HFFc6 (cell line): ENCODE measurements at regions not wholly inside any gene's neighbourhood (a gene's known extent, or its start where the extent isn't known, plus 50 kb on each side); places are given as distances from the start of the nearest gene placed in this dataset.
"Not testable (repeated sequence)": the region's sequence is repeated elsewhere in the genome, so short reads cannot be mapped to it uniquely, and the experiment has no call there.

Experiments
- DNase-seq: peaks from one replicate; pipeline ENCODE4 v3.0.0-alpha.2; 2018
- H3K27ac Mint-ChIP-seq: 2 replicates; pipeline ENCODE4 v1.8.0; 2020; ENCODE audit warnings: mild to moderate bottlenecking, mixed read lengths
- H3K27me3 Mint-ChIP-seq: 2 replicates; pipeline ENCODE4 v1.8.0; 2021; ENCODE audit warnings: mild to moderate bottlenecking, moderate library complexity, mixed read lengths; ENCODE audit not compliant: insufficient read depth
- H3K36me3 Mint-ChIP-seq: 2 replicates; pipeline ENCODE4 v1.8.0; 2021; ENCODE audit warnings: low read depth, mixed read lengths
- H3K4me1 Mint-ChIP-seq: 2 replicates; pipeline ENCODE4 v1.8.0; 2020; ENCODE audit warnings: low read depth, mixed read lengths
- H3K4me3 Mint-ChIP-seq: 2 replicates; pipeline ENCODE4 v1.8.0; 2020; ENCODE audit warnings: mild to moderate bottlenecking, moderate library complexity, mixed read lengths
- H3K9me3 Mint-ChIP-seq: 2 replicates; pipeline ENCODE4 v1.8.0; 2020; ENCODE audit warnings: mild to moderate bottlenecking, mixed read lengths
- TF ChIP-seq, protein P1 (sequence below): fragments of 200-600 bp; sonication (generic); IDR thresholded peaks from 2 replicates; pipeline ENCODE4 v1.5.0; 2021; ENCODE audit warnings: antibody characterized with exemption, mild to moderate bottlenecking

GRCh38 chr16:13351601-13352217 lies 450.3 kb downstream of the SHISA9 start:
- Mint-ChIP-seq H3K27me3 (no peaks in the 10 kb centered on the region; the same call in 1 of the 2 replicates), H3K4me1 (no peaks in the 10 kb centered on the region), H3K27ac (no peak overlapping the region), H3K4me3 (no peak overlapping the region), H3K9me3 (peaks cover 8% of the 10 kb centered on the region; the same call in 1 of the 2 replicates), H3K36me3 (no peaks in the 10 kb centered on the region)
- TF ChIP-seq, protein P1, sequence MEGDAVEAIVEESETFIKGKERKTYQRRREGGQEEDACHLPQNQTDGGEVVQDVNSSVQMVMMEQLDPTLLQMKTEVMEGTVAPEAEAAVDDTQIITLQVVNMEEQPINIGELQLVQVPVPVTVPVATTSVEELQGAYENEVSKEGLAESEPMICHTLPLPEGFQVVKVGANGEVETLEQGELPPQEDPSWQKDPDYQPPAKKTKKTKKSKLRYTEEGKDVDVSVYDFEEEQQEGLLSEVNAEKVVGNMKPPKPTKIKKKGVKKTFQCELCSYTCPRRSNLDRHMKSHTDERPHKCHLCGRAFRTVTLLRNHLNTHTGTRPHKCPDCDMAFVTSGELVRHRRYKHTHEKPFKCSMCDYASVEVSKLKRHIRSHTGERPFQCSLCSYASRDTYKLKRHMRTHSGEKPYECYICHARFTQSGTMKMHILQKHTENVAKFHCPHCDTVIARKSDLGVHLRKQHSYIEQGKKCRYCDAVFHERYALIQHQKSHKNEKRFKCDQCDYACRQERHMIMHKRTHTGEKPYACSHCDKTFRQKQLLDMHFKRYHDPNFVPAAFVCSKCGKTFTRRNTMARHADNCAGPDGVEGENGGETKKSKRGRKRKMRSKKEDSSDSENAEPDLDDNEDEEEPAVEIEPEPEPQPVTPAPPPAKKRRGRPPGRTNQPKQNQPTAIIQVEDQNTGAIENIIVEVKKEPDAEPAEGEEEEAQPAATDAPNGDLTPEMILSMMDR = no peak
- no peak for DNase-seq

GRCh38 chr16:13352796-13353195 lies 451.4 kb downstream of the SHISA9 start:
- not testable (repeated sequence) for H3K4me1 Mint-ChIP-seq, H3K36me3 Mint-ChIP-seq, H3K4me3 Mint-ChIP-seq, H3K27me3 Mint-ChIP-seq, DNase-seq, H3K27ac Mint-ChIP-seq
- H3K9me3 Mint-ChIP-seq = peaks cover 11% of the 10 kb centered on the region

DNA sequence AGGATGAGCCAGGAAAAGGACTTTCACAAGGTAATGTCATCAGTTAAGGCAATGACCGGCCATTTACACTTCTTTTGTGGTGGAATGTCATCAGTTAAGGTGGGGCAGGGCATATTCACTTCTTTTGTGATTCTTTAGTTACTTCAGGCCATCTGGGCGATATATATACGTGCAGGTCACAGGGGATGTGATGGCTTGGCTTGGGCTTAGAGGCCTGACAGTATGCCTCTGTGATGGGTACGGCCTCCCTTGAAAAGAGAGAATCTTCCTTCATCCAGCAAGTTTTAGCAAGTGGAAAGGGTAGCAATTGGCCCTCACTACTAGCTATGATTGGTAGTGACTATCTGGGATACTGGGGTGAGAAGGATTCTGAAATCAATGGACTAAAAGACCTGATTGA lies 456.4 kb downstream of the SHISA9 start:
- DNase-seq, H3K4me1 Mint-ChIP-seq: not testable (repeated sequence)

DNA sequence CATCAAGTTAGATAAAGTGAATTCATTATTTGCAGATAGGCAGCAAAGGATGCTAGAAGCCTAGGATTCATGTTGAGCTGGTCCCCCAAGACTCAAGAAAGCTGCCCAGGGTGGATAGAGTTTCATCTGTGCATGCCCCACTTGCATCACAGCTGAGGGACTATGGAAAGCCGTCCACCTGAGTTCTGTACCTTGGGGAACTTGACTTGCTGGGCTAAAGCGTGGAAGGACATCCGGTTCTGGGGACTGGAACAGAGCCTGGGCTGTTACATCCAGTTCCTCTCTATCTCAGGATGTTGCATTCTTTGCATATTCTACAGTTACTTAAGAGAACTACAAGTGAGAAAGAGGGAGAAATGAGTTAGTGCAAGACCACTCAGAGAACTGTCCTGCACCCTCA lies 458.4 kb downstream of the SHISA9 start:
- Mint-ChIP-seq H3K36me3 (peaks cover 6% of the 10 kb centered on the region; the same call in 1 of the 2 replicates), H3K27ac (no peak overlapping the region), H3K27me3 (no peaks in the 10 kb centered on the region; the same call in 1 of the 2 replicates), H3K9me3 (peaks cover 37% of the 10 kb centered on the region), H3K4me3 (no peak overlapping the region), H3K4me1 (no peaks in the 10 kb centered on the region)
- no peak for DNase-seq
- TF ChIP-seq, protein P1 = no peak

More for the DNA sequence above, 456.4 kb downstream of the SHISA9 start:
- not testable (repeated sequence) for H3K27ac Mint-ChIP-seq, H3K4me3 Mint-ChIP-seq, H3K36me3 Mint-ChIP-seq, H3K27me3 Mint-ChIP-seq
- H3K9me3 Mint-ChIP-seq = peaks cover 37% of the 10 kb centered on the region

DNA sequence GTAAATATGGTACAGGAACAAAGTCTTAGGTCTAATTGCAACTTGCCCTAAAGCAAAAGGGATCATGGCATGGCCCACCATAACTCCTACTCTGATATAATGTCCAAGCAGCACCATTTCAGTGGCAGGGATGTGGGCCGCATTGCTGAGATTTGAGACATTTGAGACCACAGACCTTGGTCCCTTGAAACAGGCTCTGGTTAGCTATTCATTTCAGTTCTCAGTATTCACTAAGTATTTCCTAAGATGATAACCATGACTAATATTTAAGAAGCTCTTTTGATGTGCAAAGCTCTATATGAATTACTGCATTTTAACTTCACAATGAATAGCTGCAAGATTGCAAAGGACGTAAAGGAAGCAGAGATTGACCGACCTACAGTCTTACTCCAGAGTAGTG lies 471.0 kb downstream of the SHISA9 start:
- peaks cover 4% of the 10 kb centered on the region; the same call in 1 of the 2 replicates for H3K27me3 Mint-ChIP-seq
- H3K27ac Mint-ChIP-seq = no peak overlapping the region

GRCh38 chr16:13376174-13376573 lies 474.8 kb downstream of the SHISA9 start:
- peaks cover 37% of the 10 kb centered on the region for H3K9me3 Mint-ChIP-seq
- H3K36me3 Mint-ChIP-seq = no peaks in the 10 kb centered on the region
- no peak overlapping the region for H3K4me3 Mint-ChIP-seq
- no peak for DNase-seq
- TF ChIP-seq, protein P1 = no peak
- H3K27ac Mint-ChIP-seq = no peak overlapping the region
- no peaks in the 10 kb centered on the region for H3K4me1 Mint-ChIP-seq
- H3K27me3 Mint-ChIP-seq = peaks cover 4% of the 10 kb centered on the region; the same call in 1 of the 2 replicates

More for the DNA sequence above, 471.0 kb downstream of the SHISA9 start:
- no peak for DNase-seq
- H3K4me1 Mint-ChIP-seq = no peaks in the 10 kb centered on the region
- H3K9me3 Mint-ChIP-seq = peaks cover 31% of the 10 kb centered on the region
- no peaks in the 10 kb centered on the region for H3K36me3 Mint-ChIP-seq
- TF ChIP-seq, protein P1 = no peak
- no peak overlapping the region for H3K4me3 Mint-ChIP-seq
